ENCODE measurements at regions not wholly inside any gene's neighbourhood (a gene's known extent, or its start where the extent isn't known, plus 50 kb on each side); places are given as distances from the start of the nearest gene placed in this dataset.

DNA sequence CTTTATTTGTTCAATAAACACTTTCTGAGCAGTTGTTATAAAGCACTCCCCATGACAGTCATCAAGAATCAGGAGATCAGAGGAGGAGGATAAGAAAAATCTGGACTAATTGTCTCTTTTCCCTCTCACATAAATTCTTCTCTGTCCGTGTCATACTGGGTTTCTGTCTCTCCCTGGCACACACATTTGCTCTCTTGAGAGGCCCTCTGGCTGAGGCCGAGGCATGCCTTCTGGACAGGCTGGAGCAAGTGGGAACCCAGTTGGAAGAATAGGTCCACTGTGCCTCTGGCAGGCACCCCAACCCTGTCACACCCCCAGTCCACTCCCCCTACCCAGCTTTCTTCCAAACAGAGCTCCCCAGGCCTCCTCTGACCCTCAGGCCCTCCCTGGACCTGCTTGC is 315.8 kb downstream of the UACA start:
- TF ChIP-seq, protein P1, sequence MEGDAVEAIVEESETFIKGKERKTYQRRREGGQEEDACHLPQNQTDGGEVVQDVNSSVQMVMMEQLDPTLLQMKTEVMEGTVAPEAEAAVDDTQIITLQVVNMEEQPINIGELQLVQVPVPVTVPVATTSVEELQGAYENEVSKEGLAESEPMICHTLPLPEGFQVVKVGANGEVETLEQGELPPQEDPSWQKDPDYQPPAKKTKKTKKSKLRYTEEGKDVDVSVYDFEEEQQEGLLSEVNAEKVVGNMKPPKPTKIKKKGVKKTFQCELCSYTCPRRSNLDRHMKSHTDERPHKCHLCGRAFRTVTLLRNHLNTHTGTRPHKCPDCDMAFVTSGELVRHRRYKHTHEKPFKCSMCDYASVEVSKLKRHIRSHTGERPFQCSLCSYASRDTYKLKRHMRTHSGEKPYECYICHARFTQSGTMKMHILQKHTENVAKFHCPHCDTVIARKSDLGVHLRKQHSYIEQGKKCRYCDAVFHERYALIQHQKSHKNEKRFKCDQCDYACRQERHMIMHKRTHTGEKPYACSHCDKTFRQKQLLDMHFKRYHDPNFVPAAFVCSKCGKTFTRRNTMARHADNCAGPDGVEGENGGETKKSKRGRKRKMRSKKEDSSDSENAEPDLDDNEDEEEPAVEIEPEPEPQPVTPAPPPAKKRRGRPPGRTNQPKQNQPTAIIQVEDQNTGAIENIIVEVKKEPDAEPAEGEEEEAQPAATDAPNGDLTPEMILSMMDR (IDR thresholded peaks at IDR 0.05), result no peak
- TF ChIP-seq EP300 (IDR thresholded peaks at IDR 0.05) (no peak), POLR2A (IDR thresholded peaks at IDR 0.05) (no peak)
- no peak for DNase-seq
- WGBS, 3 donors, result 84 to 88% (median 88%) methylated on average over 2 of the region's 2 CpGs
- H3K4me3 ChIP-seq, result no peak overlapping the region
- intact Hi-C loops (cut with DNase I), result no loop called here
- no peaks in the 10 kb centered on the region for H3K4me1 ChIP-seq (ENCODE audit: insufficient read depth)
- H3K9me3 ChIP-seq, result no peaks in the 10 kb centered on the region
- H3K27me3 ChIP-seq, result no peaks in the 10 kb centered on the region
- no peak overlapping the region for H3K27ac ChIP-seq
- H3K36me3 ChIP-seq, result no peaks in the 10 kb centered on the region

DNA sequence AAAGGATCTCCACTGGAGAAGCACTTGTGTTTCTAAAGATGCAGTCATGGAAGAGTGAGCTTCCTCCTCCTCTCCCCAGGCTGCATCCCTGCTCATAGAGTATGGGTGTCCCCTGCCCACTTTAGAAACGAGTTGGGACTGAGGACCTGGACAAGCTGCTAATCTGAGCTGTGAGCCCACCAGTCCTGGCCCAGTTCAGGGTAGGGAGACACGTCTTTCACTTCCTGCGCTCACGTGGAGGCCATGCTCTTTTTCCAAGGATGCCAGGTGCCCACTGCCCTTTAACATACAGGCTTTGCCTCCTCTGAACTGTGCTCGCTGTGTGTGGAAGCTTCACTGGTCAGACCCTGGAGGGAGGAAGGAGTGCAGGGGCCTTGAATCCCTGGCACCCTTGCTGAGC is 316.3 kb downstream of the UACA start:
- intact Hi-C loops (cut with DNase I), result no loop called here
- no peak for DNase-seq
- Histone ChIP-seq H3K4me3 (no peak overlapping the region), H3K27me3 (no peaks in the 10 kb centered on the region), H3K36me3 (no peaks in the 10 kb centered on the region), H3K4me1 (ENCODE audit: insufficient read depth) (no peaks in the 10 kb centered on the region), H3K9me3 (no peaks in the 10 kb centered on the region), H3K27ac (no peak overlapping the region)
- 83 to 89% (median 86%) methylated on average over 5 of the region's 5 CpGs for WGBS, 3 donors
- TF ChIP-seq POLR2A (IDR thresholded peaks at IDR 0.05) (no peak), EP300 (IDR thresholded peaks at IDR 0.05) (no peak)
- TF ChIP-seq, protein P1 (IDR thresholded peaks at IDR 0.05), result no peak

DNA sequence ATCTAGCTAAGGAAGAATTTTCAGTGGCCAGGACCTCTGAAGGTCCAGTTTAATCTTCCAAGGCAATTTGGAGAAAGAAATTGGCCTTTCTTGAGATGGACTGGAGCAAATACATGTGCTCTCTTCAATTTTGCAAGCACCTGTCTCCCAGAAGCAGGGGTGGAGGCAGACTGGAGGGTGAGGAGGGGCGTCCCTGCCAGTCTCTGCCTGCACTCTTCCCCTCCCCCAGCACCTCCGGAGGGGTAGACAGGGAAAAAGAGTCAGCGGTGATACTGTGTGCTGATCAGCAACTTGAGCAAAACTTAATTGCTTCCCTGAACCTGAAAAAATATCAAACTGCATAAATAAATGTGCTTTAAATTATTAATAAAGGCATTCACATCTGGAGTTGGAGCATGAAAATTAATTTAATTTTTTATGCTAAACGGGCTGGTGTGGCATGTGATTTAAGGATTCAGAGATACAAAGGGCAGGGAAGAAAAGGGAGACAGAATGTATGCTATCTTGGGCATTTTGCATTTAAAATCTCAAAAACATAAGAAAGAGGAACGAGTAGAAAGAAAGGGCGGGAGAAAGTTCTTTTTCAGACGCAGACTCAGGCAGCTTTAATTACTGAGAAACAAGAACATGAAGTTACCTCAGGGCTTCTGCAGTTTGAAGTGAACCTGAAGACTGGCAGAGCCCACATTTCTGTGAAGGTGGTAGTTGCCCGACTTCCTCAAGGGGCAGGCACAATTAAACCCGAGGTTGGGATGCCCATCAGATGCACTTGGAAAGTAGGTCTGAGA is 319.7 kb downstream of the UACA start:
- no peaks in the 10 kb centered on the region for H3K27me3 ChIP-seq
- H3K9me3 ChIP-seq, result no peaks in the 10 kb centered on the region
- H3K4me3 ChIP-seq, result no peak overlapping the region
- WGBS, 3 donors, result 62 to 71% (median 67%) methylated on average over 9 of the region's 9 CpGs
- intact Hi-C loops (cut with DNase I), result no loop called here
- TF ChIP-seq EP300 (IDR thresholded peaks at IDR 0.05) (no peak), POLR2A (IDR thresholded peaks at IDR 0.05) (no peak)
- TF ChIP-seq, protein P1 (IDR thresholded peaks at IDR 0.05), result no peak
- no peak overlapping the region for H3K27ac ChIP-seq
- no peak for DNase-seq
- H3K4me1 ChIP-seq (ENCODE audit: insufficient read depth), result no peaks in the 10 kb centered on the region
- no peaks in the 10 kb centered on the region for H3K36me3 ChIP-seq

DNA sequence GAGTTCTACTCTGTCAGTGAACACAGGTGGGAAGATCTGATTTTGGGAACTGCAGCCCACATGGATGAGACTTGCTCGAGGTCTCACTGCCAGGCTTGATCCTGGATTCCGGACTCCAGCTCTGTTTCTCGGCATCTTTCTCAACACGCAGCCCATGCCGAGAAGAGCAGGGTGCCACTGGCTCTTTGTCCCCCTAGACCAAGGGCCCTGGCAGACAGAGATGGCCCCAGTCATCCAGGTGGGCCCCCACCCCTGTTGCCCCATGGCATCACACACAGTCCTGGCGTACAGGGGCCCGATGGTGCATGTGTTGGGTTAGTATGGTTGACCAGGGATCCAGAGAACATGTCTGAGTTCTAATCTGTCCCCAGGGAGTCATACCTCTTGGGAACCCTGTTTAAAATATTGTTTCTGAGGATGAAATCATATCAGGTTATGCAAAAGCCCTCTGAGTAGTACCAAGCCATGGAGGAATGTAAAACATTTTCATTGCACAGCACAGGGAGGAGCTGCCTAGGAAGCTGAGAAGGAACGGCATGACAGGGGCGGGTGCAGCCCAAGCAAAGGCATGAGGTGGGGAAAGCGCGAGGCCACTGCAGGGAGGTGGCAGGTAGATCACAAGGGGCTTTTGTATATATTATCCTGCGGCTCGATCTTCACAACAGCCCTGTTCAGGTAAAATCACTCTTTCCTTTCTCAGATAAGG is 320.6 kb downstream of the UACA start:
- Histone ChIP-seq H3K4me3 (no peak overlapping the region), H3K9me3 (no peaks in the 10 kb centered on the region), H3K4me1 (ENCODE audit: insufficient read depth) (no peaks in the 10 kb centered on the region), H3K27ac (no peak overlapping the region), H3K36me3 (no peaks in the 10 kb centered on the region), H3K27me3 (no peaks in the 10 kb centered on the region)
- no peak for TF ChIP-seq POLR2A (IDR thresholded peaks at IDR 0.05)
- TF ChIP-seq, protein P1 (IDR thresholded peaks at IDR 0.05), result no peak
- DNase-seq, result no peak
- intact Hi-C loops (cut with DNase I), result no loop called here
- WGBS, 3 donors, result 81 to 86% (median 82%) methylated on average over 13 of the region's 13 CpGs
